Common myeloid progenitor, CD34-positive (primary cell): ENCODE measurements at regions not wholly inside any gene's neighbourhood (a gene's known extent, or its start where the extent isn't known, plus 50 kb on each side); places are given as distances from the start of the nearest gene placed in this dataset.

Experiments used
- CTCF ChIA-PET: fragments of 350-600 bp; sonication (Branson Sonifier 250); formaldehyde crosslinking; loops from one replicate; lab custom pipeline; 2021; ENCODE audit warnings: antibody characterized with exemption; lab: Charles Lee
- POLR2A ChIA-PET: fragments of 350-600 bp; sonication (Branson Sonifier 250); formaldehyde crosslinking; loops from one replicate; lab custom pipeline; 2021; ENCODE audit warnings: antibody characterized with exemption; lab: Charles Lee
- DNase-seq, 3 donors: peaks; one replicate each; pipeline versions ENCODE4 v3.0.0 to v3.0.0-alpha.2; 2013
- H3K27ac ChIP-seq, 2 experiments: 1 replicate in 1 of 2; 2 replicates in 1 of 2; pipeline ENCODE4 v1.7.0; 2013; ENCODE audit warnings: inconsistent platforms in 2 of 2, low read length in 2 of 2, mild to moderate bottlenecking in 2 of 2, low read depth in 1 of 2, moderate library complexity in 1 of 2; ENCODE audit not compliant: severe bottlenecking in 2 of 2, insufficient read depth in 1 of 2, poor library complexity in 1 of 2
- H3K27me3 ChIP-seq, 5 experiments: replicated peaks in 2 of 5; 1 replicate in 3 of 5; 2 replicates in 2 of 5; pipeline versions ENCODE4 v1.6.1 to v1.7.0; 2013; ENCODE audit warnings: low read length in 4 of 5, mild to moderate bottlenecking in 2 of 5, moderate library complexity in 2 of 5, inconsistent platforms in 1 of 5; ENCODE audit not compliant: insufficient read depth in 5 of 5, control insufficient read depth in 4 of 5
- H3K36me3 ChIP-seq, 4 experiments: 1 replicate in 2 of 4; 2 replicates in 2 of 4; pipeline versions ENCODE4 v1.6.1 to v1.7.0; 2013; ENCODE audit warnings: low read length in 3 of 4, control low read depth in 1 of 4, mild to moderate bottlenecking in 1 of 4; ENCODE audit not compliant: control insufficient read depth in 4 of 4, insufficient read depth in 4 of 4
- H3K4me1 ChIP-seq, 4 experiments: 1 replicate in 3 of 4; 2 replicates in 1 of 4; pipeline versions ENCODE4 v1.6.1 to v1.7.1; 2013; ENCODE audit warnings: low read length in 3 of 4, mild to moderate bottlenecking in 3 of 4, control low read depth in 1 of 4, inconsistent platforms in 1 of 4, moderate library complexity in 1 of 4; ENCODE audit not compliant: control insufficient read depth in 4 of 4, insufficient read depth in 4 of 4; ENCODE audit errors: control extremely low read depth in 1 of 4
- H3K4me3 ChIP-seq, 7 experiments: 1 replicate in 4 of 7; 2 replicates in 3 of 7; pipeline versions ENCODE4 v1.5.1 to v1.7.0; 2013; ENCODE audit warnings: mild to moderate bottlenecking in 7 of 7, low read length in 6 of 7, moderate library complexity in 6 of 7, inconsistent platforms in 2 of 7, low read depth in 2 of 7, control low read depth in 1 of 7; ENCODE audit not compliant: insufficient read depth in 4 of 7, control insufficient read depth in 1 of 7; ENCODE audit errors: extremely low read depth in 1 of 7
- H3K9me3 ChIP-seq, 5 experiments: 1 replicate in 4 of 5; 2 replicates in 1 of 5; pipeline versions ENCODE4 v1.6.1 to v1.7.1; 2013; ENCODE audit warnings: low read length in 4 of 5, mild to moderate bottlenecking in 2 of 5, inconsistent platforms in 1 of 5, low read depth in 1 of 5, moderate library complexity in 1 of 5; ENCODE audit not compliant: control insufficient read depth in 4 of 5, insufficient read depth in 2 of 5; ENCODE audit errors: control extremely low read depth in 1 of 5
- WGBS: methylation state at CpG from one replicate; pipeline ENCODE4 v1.1.5; 2013; ENCODE audit not compliant: insufficient coverage; 5-methylcytosine and 5-hydroxymethylcytosine counted together

- no peaks in the 10 kb centered on the region for H3K9me3 ChIP-seq
- H3K27ac ChIP-seq = no peak overlapping the region
- DNase-seq = no peak
- no peaks in the 10 kb centered on the region for H3K36me3 ChIP-seq
- ChIA-PET POLR2A (no interaction called here), CTCF (no interaction called here)
- H3K4me1 ChIP-seq = no peaks in the 10 kb centered on the region
- H3K4me3 ChIP-seq = no peak overlapping the region
- 99% methylated on average over 6 of the region's 6 CpGs for WGBS
- H3K27me3 ChIP-seq = no peaks in the 10 kb centered on the region
These were observed 390.7 kb downstream of the INHBA start for GRCh38 chr7:41312235-41312634.

- Histone ChIP-seq H3K4me1 (no peaks in the 10 kb centered on the region), H3K27me3 (no peaks in the 10 kb centered on the region), H3K36me3 (no peaks in the 10 kb centered on the region), H3K9me3 (no peaks in the 10 kb centered on the region), H3K27ac (no peak overlapping the region), H3K4me3 (no peak overlapping the region)
- WGBS = 100% methylated on average over 1 of the region's 3 CpGs
- no peak for DNase-seq
- ChIA-PET CTCF (no interaction called here), POLR2A (no interaction called here)
These were observed 391.6 kb downstream of the INHBA start for GRCh38 chr7:41311301-41311700.

GRCh38 chr7:41306486-41306885 lies 396.4 kb downstream of the INHBA start:
- no peak overlapping the region for H3K4me3 ChIP-seq
- WGBS = no CpG with 5 or more reads among the region's 2 CpGs
- H3K4me1 ChIP-seq = no peaks in the 10 kb centered on the region
- ChIA-PET POLR2A (no interaction called here), CTCF (no interaction called here)
- H3K36me3 ChIP-seq = no peaks in the 10 kb centered on the region
- H3K27ac ChIP-seq = no peak overlapping the region
- no peaks in the 10 kb centered on the region for H3K9me3 ChIP-seq
- no peaks in the 10 kb centered on the region for H3K27me3 ChIP-seq
- no peak for DNase-seq

GRCh38 chr7:41305001-41305400 lies 397.9 kb downstream of the INHBA start:
- Histone ChIP-seq H3K36me3 (no peaks in the 10 kb centered on the region), H3K27ac (no peak overlapping the region), H3K4me3 (no peak overlapping the region), H3K9me3 (no peaks in the 10 kb centered on the region), H3K4me1 (no peaks in the 10 kb centered on the region), H3K27me3 (no peaks in the 10 kb centered on the region)
- no peak for DNase-seq
- POLR2A ChIA-PET = no interaction called here
- 100% methylated on average over 1 of the region's 1 CpG for WGBS
- CTCF ChIA-PET = no interaction called here

GRCh38 chr7:41303709-41304108 lies 399.2 kb downstream of the INHBA start:
- ChIA-PET CTCF (interaction anchor here (0.9 kb wide), 1 partner anchor 401 kb away, joined by 3 read pairs; no protein-coding TSS in a partner anchor), POLR2A (no interaction called here)
- H3K4me3 ChIP-seq = no peak overlapping the region
- H3K9me3 ChIP-seq = no peaks in the 10 kb centered on the region
- H3K27me3 ChIP-seq = no peaks in the 10 kb centered on the region
- no peak for DNase-seq
- no peaks in the 10 kb centered on the region for H3K36me3 ChIP-seq
- no peaks in the 10 kb centered on the region for H3K4me1 ChIP-seq
- 100% methylated on average over 3 of the region's 4 CpGs for WGBS
- H3K27ac ChIP-seq = no peak overlapping the region

GRCh38 chr7:41298409-41298808 lies 404.5 kb downstream of the INHBA start:
- no peaks in the 10 kb centered on the region for H3K4me1 ChIP-seq
- no peak overlapping the region for H3K4me3 ChIP-seq
- POLR2A ChIA-PET = no interaction called here
- 100% methylated on average over 2 of the region's 2 CpGs for WGBS
- no peaks in the 10 kb centered on the region for H3K27me3 ChIP-seq
- no peak for DNase-seq
- no peaks in the 10 kb centered on the region for H3K9me3 ChIP-seq
- CTCF ChIA-PET = no interaction called here
- H3K36me3 ChIP-seq = no peaks in the 10 kb centered on the region
- H3K27ac ChIP-seq = no peak overlapping the region

- DNase-seq = no peak
- Histone ChIP-seq H3K4me3 (no peak overlapping the region), H3K4me1 (no peaks in the 10 kb centered on the region), H3K27me3 (no peaks in the 10 kb centered on the region), H3K9me3 (no peaks in the 10 kb centered on the region), H3K27ac (no peak overlapping the region), H3K36me3 (no peaks in the 10 kb centered on the region)
- 97% methylated on average over 6 of the region's 6 CpGs for WGBS
- ChIA-PET POLR2A (no interaction called here), CTCF (no interaction called here)
These were observed 405.7 kb downstream of the INHBA start for GRCh38 chr7:41297166-41297565.
